ENCODE measurements at regions not wholly inside any gene's neighbourhood (a gene's known extent, or its start where the extent isn't known, plus 50 kb on each side); places are given as distances from the start of the nearest gene placed in this dataset.

DNA sequence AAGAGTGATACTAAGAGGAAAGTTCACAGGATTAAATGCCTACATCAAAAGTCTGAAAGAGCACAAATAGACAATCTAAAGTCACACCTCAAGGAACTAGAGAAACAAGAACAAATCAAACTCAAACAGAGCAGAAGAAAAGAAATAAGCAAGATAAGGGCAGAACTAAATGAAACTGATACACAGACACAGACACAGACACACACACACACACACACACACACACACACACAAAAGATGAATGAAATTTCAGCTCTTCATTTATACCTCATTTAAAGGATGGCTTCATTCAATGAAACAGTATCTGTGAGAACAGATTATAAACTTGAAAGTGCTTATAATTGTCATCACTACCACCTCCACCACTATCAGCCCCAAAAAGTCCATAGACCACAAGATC is 428.9 kb downstream of the MBD2 start:
- POLR2A ChIA-PET = no interaction called here
- intact Hi-C loops (cut with micrococcal nuclease) = no loop called here
- Histone ChIP-seq H3K27ac (ENCODE audit: low read length in 2 of 2) (no peak overlapping the region), H3K27me3 (replicated peaks in 1 of 4; ENCODE audit: control extremely low read depth in 1 of 4, control insufficient read depth in 3 of 4, insufficient read depth in 4 of 4, low read length in 3 of 4) (no peaks in the 10 kb centered on the region), H3K4me3 (ENCODE audit: control extremely low read depth in 1 of 5, extremely low read depth in 1 of 5, insufficient read depth in 1 of 5, low read depth in 2 of 5, low read length in 4 of 5) (no peak overlapping the region), H4K20me1 (ENCODE audit: control insufficient read depth, insufficient read depth, low read length, poor library complexity, severe bottlenecking) (no peaks in the 10 kb centered on the region), H2AFZ (ENCODE audit: insufficient read depth, low read depth, low read length, poor library complexity, severe bottlenecking) (no peak overlapping the region), H3K36me3 (replicated peaks in 1 of 2; ENCODE audit: control extremely low read depth in 1 of 2, control insufficient read depth in 1 of 2, extremely low read depth in 1 of 2, insufficient read depth in 2 of 2, low read length in 1 of 2) (no peaks in the 10 kb centered on the region), H3K4me1 (ENCODE audit: control insufficient read depth in 2 of 2, insufficient read depth in 2 of 2, low read length in 2 of 2) (no peaks in the 10 kb centered on the region), H3K9me3 (ENCODE audit: control extremely low read depth in 1 of 3, control insufficient read depth in 2 of 3, insufficient read depth in 1 of 3, low read length in 2 of 3) (no peaks in the 10 kb centered on the region), H3K79me2 (ENCODE audit: control insufficient read depth, insufficient read depth, low read length) (no peaks in the 10 kb centered on the region), H3K9ac (ENCODE audit: low read length) (no peak overlapping the region), H3K4me2 (replicated peaks; ENCODE audit: low read depth, low read length, poor library complexity, severe bottlenecking) (no peak overlapping the region)
- no peak overlapping the region for H3K4me3 Mint-ChIP-seq
- H3K27ac Mint-ChIP-seq = no peak overlapping the region
- DNase-seq (no peak), ATAC-seq (ENCODE audit: low read depth) (no peak)
- no peak for TF ChIP-seq CTCF (IDR thresholded peaks at IDR 0.05)
- no peak for TF ChIP-seq EZH2 (IDR thresholded peaks at IDR 0.05; ENCODE audit: borderline replicate concordance, insufficient read depth, low read depth, low read length, poor library complexity, severe bottlenecking)
- H3K9me3 Mint-ChIP-seq (ENCODE audit: insufficient read depth) = no peaks in the 10 kb centered on the region
- no peaks in the 10 kb centered on the region for H3K4me1 Mint-ChIP-seq
- H3K27me3 Mint-ChIP-seq = no peaks in the 10 kb centered on the region
- CTCF ChIA-PET = no interaction called here

- no peak overlapping the region for H3K4me3 Mint-ChIP-seq
- ATAC-seq (ENCODE audit: low read depth) (no peak), DNase-seq (no peak)
- WGBS (ENCODE audit: insufficient coverage) = no CpG with 5 or more reads among the region's 3 CpGs
- no peak overlapping the region for H3K27ac ChIP-seq (ENCODE audit: low read length in 2 of 2)
- no peak overlapping the region for H2AFZ ChIP-seq (ENCODE audit: insufficient read depth, low read depth, low read length, poor library complexity, severe bottlenecking)
- H3K79me2 ChIP-seq (ENCODE audit: control insufficient read depth, insufficient read depth, low read length) = no peaks in the 10 kb centered on the region
- no peak overlapping the region for H3K27ac Mint-ChIP-seq
- no peaks in the 10 kb centered on the region for H4K20me1 ChIP-seq (ENCODE audit: control insufficient read depth, insufficient read depth, low read length, poor library complexity, severe bottlenecking)
- no peaks in the 10 kb centered on the region for H3K4me1 Mint-ChIP-seq
- H3K36me3 ChIP-seq (replicated peaks in 1 of 2; ENCODE audit: control extremely low read depth in 1 of 2, control insufficient read depth in 1 of 2, extremely low read depth in 1 of 2, insufficient read depth in 2 of 2, low read length in 1 of 2) = no peaks in the 10 kb centered on the region
- H3K27me3 ChIP-seq (replicated peaks in 1 of 4; ENCODE audit: control extremely low read depth in 1 of 4, control insufficient read depth in 3 of 4, insufficient read depth in 4 of 4, low read length in 3 of 4) = no peaks in the 10 kb centered on the region
- H3K9ac ChIP-seq (ENCODE audit: low read length) = no peak overlapping the region
- no peak overlapping the region for H3K4me3 ChIP-seq (ENCODE audit: control extremely low read depth in 1 of 5, extremely low read depth in 1 of 5, insufficient read depth in 1 of 5, low read depth in 2 of 5, low read length in 4 of 5)
- ChIA-PET CTCF (no interaction called here), POLR2A (no interaction called here)
- H3K9me3 ChIP-seq (ENCODE audit: control extremely low read depth in 1 of 3, control insufficient read depth in 2 of 3, insufficient read depth in 1 of 3, low read length in 2 of 3) = no peaks in the 10 kb centered on the region
- intact Hi-C loops (cut with micrococcal nuclease) = no loop called here
- H3K4me2 ChIP-seq (replicated peaks; ENCODE audit: low read depth, low read length, poor library complexity, severe bottlenecking) = no peak overlapping the region
- no peaks in the 10 kb centered on the region for H3K9me3 Mint-ChIP-seq (ENCODE audit: insufficient read depth)
- H3K27me3 Mint-ChIP-seq = no peaks in the 10 kb centered on the region
- TF ChIP-seq CTCF (IDR thresholded peaks at IDR 0.05) (no peak), EZH2 (IDR thresholded peaks at IDR 0.05; ENCODE audit: borderline replicate concordance, insufficient read depth, low read depth, low read length, poor library complexity, severe bottlenecking) (no peak)
- H3K4me1 ChIP-seq (ENCODE audit: control insufficient read depth in 2 of 2, insufficient read depth in 2 of 2, low read length in 2 of 2) = no peaks in the 10 kb centered on the region
Observed at GRCh38 chr18:53795061-53795460, 429.4 kb downstream of the MBD2 start.

Measured in B cell (primary cell).